ENCODE measurements at regions not wholly inside any gene's neighbourhood (a gene's known extent, or its start where the extent isn't known, plus 50 kb on each side); places are given as distances from the start of the nearest gene placed in this dataset.

DNA sequence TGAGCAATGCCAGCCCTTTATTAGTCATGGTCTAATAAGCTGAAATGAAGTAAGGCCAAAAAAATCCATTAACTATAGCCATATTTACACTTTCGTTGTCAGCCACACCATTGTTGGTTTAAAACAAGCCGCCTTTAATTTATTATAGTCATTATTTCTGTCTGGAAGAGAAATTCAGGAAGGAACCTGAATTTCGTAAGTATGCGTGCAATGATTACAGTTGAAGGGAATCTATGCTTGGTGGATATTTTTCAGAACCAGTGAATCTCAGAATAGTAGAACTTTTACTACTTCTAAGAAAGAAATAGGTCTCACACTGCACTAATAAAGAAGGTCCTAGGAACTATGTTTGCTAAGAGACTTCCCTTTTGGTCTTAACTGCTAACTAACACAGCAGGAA is 59.1 kb downstream of the FAM43A start:
- BruUV-seq (replicated peaks), result no TSS peak
- TF ChIP-seq, protein P1, sequence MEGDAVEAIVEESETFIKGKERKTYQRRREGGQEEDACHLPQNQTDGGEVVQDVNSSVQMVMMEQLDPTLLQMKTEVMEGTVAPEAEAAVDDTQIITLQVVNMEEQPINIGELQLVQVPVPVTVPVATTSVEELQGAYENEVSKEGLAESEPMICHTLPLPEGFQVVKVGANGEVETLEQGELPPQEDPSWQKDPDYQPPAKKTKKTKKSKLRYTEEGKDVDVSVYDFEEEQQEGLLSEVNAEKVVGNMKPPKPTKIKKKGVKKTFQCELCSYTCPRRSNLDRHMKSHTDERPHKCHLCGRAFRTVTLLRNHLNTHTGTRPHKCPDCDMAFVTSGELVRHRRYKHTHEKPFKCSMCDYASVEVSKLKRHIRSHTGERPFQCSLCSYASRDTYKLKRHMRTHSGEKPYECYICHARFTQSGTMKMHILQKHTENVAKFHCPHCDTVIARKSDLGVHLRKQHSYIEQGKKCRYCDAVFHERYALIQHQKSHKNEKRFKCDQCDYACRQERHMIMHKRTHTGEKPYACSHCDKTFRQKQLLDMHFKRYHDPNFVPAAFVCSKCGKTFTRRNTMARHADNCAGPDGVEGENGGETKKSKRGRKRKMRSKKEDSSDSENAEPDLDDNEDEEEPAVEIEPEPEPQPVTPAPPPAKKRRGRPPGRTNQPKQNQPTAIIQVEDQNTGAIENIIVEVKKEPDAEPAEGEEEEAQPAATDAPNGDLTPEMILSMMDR (IDR thresholded peaks at IDR 0.05; ENCODE audit: unreplicated experiment), result no peak
- Mint-ChIP-seq H3K4me3 (ENCODE audit: unreplicated experiment) (no peak overlapping the region), H3K36me3 (ENCODE audit: insufficient read depth, unreplicated experiment) (no peaks in the 10 kb centered on the region), H3K27ac (ENCODE audit: low read depth, unreplicated experiment) (no peak overlapping the region), H3K27me3 (ENCODE audit: insufficient read depth, unreplicated experiment) (peaks cover 43% of the 10 kb centered on the region), H3K9me3 (ENCODE audit: unreplicated experiment) (no peaks in the 10 kb centered on the region), H3K4me1 (ENCODE audit: insufficient read depth, unreplicated experiment) (peaks cover 8% of the 10 kb centered on the region)
- DNase-seq (ENCODE audit: unreplicated experiment), result no peak
- intact Hi-C loops (cut with micrococcal nuclease), result no loop called here
- ChIA-PET CTCF (no interaction called here), POLR2A (no interaction called here)

DNA sequence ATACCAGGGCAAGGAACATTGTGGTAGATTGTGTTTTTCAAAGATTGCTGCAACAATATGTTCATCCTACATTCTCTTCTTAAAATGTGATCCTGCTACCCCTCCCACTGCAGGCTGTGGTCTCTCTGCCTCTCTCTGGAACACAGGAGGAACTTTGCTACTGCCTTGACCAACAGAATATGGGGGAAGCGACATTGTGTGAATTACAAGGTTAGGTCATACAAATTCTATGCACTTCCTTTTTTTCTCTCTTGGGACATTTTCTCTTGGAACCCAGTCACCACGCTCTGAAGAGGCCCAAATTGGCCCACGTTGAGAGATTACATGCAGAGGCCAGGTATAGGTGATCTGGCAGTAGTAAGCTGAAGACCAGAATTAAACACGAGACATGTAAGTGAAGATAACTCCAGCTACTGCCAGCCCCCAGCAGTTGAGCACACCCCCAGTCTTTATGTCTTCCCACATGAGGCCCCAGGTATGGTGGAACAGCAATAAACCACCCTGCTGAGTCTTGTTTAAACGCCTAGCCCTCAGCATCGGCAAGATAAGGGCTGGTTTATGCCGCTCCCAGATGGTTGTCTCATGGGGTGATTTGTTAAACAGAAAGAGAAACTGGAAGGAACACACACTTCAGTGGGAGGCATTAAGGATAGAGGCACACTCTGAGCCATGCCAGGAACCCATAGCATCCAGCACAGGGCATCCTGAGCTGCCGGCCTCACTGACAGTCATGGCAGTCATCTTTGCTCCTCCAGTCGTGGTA is 59.9 kb downstream of the FAM43A start:
- H3K27me3 Mint-ChIP-seq (ENCODE audit: insufficient read depth, unreplicated experiment), result peaks cover 44% of the 10 kb centered on the region
- TF ChIP-seq, protein P1 (IDR thresholded peaks at IDR 0.05; ENCODE audit: unreplicated experiment), result no peak
- ChIA-PET CTCF (interaction anchor here (0.6 kb wide), 1 partner anchor 9 kb away, joined by 3 read pairs; no protein-coding TSS in a partner anchor), POLR2A (no interaction called here)
- no peak for DNase-seq (ENCODE audit: unreplicated experiment)
- no peak overlapping the region for H3K4me3 Mint-ChIP-seq (ENCODE audit: unreplicated experiment)
- H3K27ac Mint-ChIP-seq (ENCODE audit: low read depth, unreplicated experiment), result no peak overlapping the region
- no peaks in the 10 kb centered on the region for H3K9me3 Mint-ChIP-seq (ENCODE audit: unreplicated experiment)
- H3K4me1 Mint-ChIP-seq (ENCODE audit: insufficient read depth, unreplicated experiment), result peaks cover 8% of the 10 kb centered on the region
- H3K36me3 Mint-ChIP-seq (ENCODE audit: insufficient read depth, unreplicated experiment), result no peaks in the 10 kb centered on the region
- intact Hi-C loops (cut with micrococcal nuclease), result no loop called here
- BruUV-seq (replicated peaks), result no TSS peak

DNA sequence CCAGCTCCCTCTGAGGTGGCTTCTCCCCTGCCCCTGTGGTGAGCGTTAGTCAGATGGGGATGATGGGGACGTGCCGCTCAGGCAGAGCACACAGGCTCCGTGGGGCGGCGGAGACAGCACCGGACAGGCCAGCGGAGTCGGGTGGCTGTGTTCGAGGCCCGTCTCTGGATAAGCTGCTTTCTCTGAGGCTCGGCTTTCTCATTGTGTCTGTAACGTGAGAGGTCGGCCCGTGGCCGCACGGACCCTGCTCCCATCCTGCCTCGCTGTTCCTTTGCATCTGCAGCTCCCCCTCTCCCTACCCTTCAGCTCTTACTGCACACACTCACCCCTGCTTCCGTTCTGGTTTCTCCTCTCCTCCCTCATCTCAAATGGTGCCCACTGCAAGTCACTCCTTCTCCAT is 62.5 kb downstream of the FAM43A start:
- Mint-ChIP-seq H3K4me1 (ENCODE audit: insufficient read depth, unreplicated experiment) (no peaks in the 10 kb centered on the region), H3K36me3 (ENCODE audit: insufficient read depth, unreplicated experiment) (no peaks in the 10 kb centered on the region), H3K27ac (ENCODE audit: low read depth, unreplicated experiment) (no peak overlapping the region), H3K27me3 (ENCODE audit: insufficient read depth, unreplicated experiment) (peaks cover 44% of the 10 kb centered on the region), H3K4me3 (ENCODE audit: unreplicated experiment) (no peak overlapping the region), H3K9me3 (ENCODE audit: unreplicated experiment) (no peaks in the 10 kb centered on the region)
- TF ChIP-seq, protein P1 (IDR thresholded peaks at IDR 0.05; ENCODE audit: unreplicated experiment), result no peak
- no TSS peak for BruUV-seq (replicated peaks)
- ChIA-PET CTCF (interaction anchor here (0.6 kb wide), 1 partner anchor 695 kb away, joined by 3 read pairs; the partner anchor contains the start of gene ACAP2), POLR2A (no interaction called here)
- intact Hi-C loops (cut with micrococcal nuclease), result no loop called here
- DNase-seq (ENCODE audit: unreplicated experiment), result no peak

DNA sequence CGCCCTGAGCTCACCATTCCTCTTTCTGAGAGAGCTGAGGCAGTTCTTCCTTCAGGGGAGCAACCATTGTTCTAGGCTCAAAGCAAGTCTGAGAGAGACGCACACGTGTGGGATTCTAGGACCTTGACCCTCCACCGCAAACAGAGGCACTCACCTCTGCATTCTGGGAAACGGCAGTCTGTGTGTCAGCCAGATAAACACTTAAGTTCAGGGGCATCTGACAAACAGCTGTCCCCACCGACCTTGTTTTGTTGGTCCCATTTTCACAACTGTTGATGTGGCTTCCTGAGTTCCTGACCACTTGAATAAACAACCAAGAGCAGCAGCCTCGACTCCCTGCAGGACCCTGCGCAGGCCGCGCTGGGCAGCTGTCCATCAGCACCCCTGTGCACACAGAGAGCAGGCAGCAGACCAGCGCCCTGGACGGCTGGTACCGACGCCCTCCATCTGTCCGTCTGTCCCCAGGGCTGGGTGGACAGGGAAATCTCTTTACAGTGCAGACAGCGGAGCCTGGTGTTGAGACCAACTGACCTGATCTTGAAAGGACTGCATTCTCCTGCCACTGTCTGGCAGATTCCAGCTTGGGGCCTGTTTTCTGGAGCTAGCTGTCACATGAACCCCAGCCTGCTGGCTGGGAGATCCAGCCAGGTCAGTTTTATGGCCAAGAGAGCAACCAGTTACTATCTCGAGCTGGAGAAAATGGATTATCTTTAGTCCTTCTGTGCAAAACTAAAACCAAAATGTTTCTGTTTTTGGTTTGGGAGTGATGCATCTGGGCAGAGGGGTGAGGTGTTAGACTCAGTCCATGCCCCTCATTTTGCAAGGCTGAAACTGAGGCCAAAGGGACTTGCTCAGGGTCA is 64.2 kb downstream of the FAM43A start:
- no peaks in the 10 kb centered on the region for H3K9me3 Mint-ChIP-seq (ENCODE audit: unreplicated experiment)
- H3K27me3 Mint-ChIP-seq (ENCODE audit: insufficient read depth, unreplicated experiment), result peaks cover 29% of the 10 kb centered on the region
- no peaks in the 10 kb centered on the region for H3K4me1 Mint-ChIP-seq (ENCODE audit: insufficient read depth, unreplicated experiment)
- intact Hi-C loops (cut with micrococcal nuclease), result no loop called here
- H3K36me3 Mint-ChIP-seq (ENCODE audit: insufficient read depth, unreplicated experiment), result no peaks in the 10 kb centered on the region
- no peak for DNase-seq (ENCODE audit: unreplicated experiment)
- POLR2A ChIA-PET, result no interaction called here
- H3K4me3 Mint-ChIP-seq (ENCODE audit: unreplicated experiment), result no peak overlapping the region
- TF ChIP-seq, protein P1 (IDR thresholded peaks at IDR 0.05; ENCODE audit: unreplicated experiment), result no peak
- H3K27ac Mint-ChIP-seq (ENCODE audit: low read depth, unreplicated experiment), result no peak overlapping the region
- CTCF ChIA-PET, result interaction anchor here (0.7 kb wide), 1 partner anchor 22 kb away, joined by 3 read pairs; no protein-coding TSS in a partner anchor
- no TSS peak for BruUV-seq (replicated peaks)

All from MCF 10A (cell line).